ENCODE measurements at regions not wholly inside any gene's neighbourhood (a gene's known extent, or its start where the extent isn't known, plus 50 kb on each side); places are given as distances from the start of the nearest gene placed in this dataset.
A peak's percentile ranks its signal among the peaks of the same experiment; 100 is the strongest.
"Not testable (repeated sequence)": the region's sequence is repeated elsewhere in the genome, so short reads cannot be mapped to it uniquely, and the experiment has no call there.

GRCh38 chr6:26175033-26175427, 87.8 kb downstream of the HFE start:
- DNase-seq (ENCODE audit: low spot score), result no peak

GRCh38 chr6:26175428-26176181, 88.4 kb downstream of the HFE start:
- DNase-seq (ENCODE audit: low spot score), result peak; percentile 41

GRCh38 chr6:26179675-26180074, 92.4 kb downstream of the HFE start:
- DNase-seq (ENCODE audit: low spot score), result no peak

GRCh38 chr6:26180346-26180745, 93.1 kb downstream of the HFE start:
- DNase-seq (ENCODE audit: low spot score), result no peak

GRCh38 chr6:26183237-26183580, 96.0 kb downstream of the HFE start:
- no peak for DNase-seq (ENCODE audit: low spot score)

- peak; percentile 47 for DNase-seq (ENCODE audit: low spot score)
These were observed 96.5 kb downstream of the HFE start for GRCh38 chr6:26183581-26184366.

GRCh38 chr6:26184367-26184891, 97.2 kb downstream of the HFE start:
- DNase-seq (ENCODE audit: low spot score), result no peak

GRCh38 chr6:26185004-26185403, 97.8 kb downstream of the HFE start:
- DNase-seq (ENCODE audit: low spot score), result no peak

GRCh38 chr6:26185802-26186201, 98.6 kb downstream of the HFE start:
- no peak for DNase-seq (ENCODE audit: low spot score)

- no peak for DNase-seq (ENCODE audit: low spot score)
These were observed 99.4 kb downstream of the HFE start for GRCh38 chr6:26186652-26187051.

- no peak for DNase-seq (ENCODE audit: low spot score)
These were observed 100.1 kb downstream of the HFE start for GRCh38 chr6:26187292-26187691.

GRCh38 chr6:26187981-26188635, 100.9 kb downstream of the HFE start:
- DNase-seq (ENCODE audit: low spot score), result no peak

- not testable (repeated sequence) for DNase-seq (ENCODE audit: low spot score)
These were observed 104.3 kb downstream of the HFE start for GRCh38 chr6:26191512-26191911.

GRCh38 chr6:26193467-26194328, 106.5 kb downstream of the HFE start:
- DNase-seq (ENCODE audit: low spot score), result no peak

- DNase-seq (ENCODE audit: low spot score), result no peak
These were observed 107.1 kb downstream of the HFE start for GRCh38 chr6:26194329-26194701.

- DNase-seq (ENCODE audit: low spot score), result no peak
These were observed 107.7 kb downstream of the HFE start for GRCh38 chr6:26194816-26195375.

- peak; percentile 69 for DNase-seq (ENCODE audit: low spot score)
These were observed 108.2 kb downstream of the HFE start for GRCh38 chr6:26195376-26195923.

- no peak for DNase-seq (ENCODE audit: low spot score)
These were observed 109.0 kb downstream of the HFE start for GRCh38 chr6:26195924-26196845.

GRCh38 chr6:26196846-26197635, 109.8 kb downstream of the HFE start:
- DNase-seq (ENCODE audit: low spot score), result peak; percentile 54

- no peak for DNase-seq (ENCODE audit: low spot score)
These were observed 110.4 kb downstream of the HFE start for GRCh38 chr6:26197636-26197932.
